ENCODE measurements at regions not wholly inside any gene's neighbourhood (a gene's known extent, or its start where the extent isn't known, plus 50 kb on each side); places are given as distances from the start of the nearest gene placed in this dataset.

DNA sequence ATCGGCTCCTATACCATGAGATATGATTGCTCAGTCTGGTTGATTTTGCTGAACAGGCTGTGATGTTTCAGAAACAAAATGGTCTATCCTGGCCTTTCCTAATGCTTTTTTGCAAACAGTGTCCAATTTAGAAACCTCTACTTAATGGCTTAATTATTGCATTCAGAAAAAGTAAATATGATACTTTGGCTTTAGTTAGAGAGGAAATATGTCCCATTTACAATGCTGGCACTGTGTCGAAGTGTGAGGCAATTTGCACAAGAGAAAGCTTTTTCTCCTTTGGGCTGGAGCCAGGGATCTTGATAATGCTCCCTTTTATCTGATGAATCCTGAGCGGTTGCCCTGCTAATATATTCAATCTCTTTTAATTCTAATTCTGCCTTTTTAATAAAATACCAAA is 418.9 kb downstream of the EPHA4 start:
- ATAC-seq = no peak
- DNase-seq = no peak
- Histone ChIP-seq H3K36me3 (no peaks in the 10 kb centered on the region), H3K27me3 (no peaks in the 10 kb centered on the region), H3K9me3 (no peaks in the 10 kb centered on the region), H3K4me3 (no peak overlapping the region), H3K4me1 (no peaks in the 10 kb centered on the region), H3K27ac (no peak overlapping the region)
- in situ Hi-C loops (cut with MboI; ENCODE audit: low sequenced_read_pairs in 4 of 4) = no loop called here
- TF ChIP-seq POLR2A (IDR thresholded peaks at IDR 0.05) = no peak
- TF ChIP-seq, protein P1, sequence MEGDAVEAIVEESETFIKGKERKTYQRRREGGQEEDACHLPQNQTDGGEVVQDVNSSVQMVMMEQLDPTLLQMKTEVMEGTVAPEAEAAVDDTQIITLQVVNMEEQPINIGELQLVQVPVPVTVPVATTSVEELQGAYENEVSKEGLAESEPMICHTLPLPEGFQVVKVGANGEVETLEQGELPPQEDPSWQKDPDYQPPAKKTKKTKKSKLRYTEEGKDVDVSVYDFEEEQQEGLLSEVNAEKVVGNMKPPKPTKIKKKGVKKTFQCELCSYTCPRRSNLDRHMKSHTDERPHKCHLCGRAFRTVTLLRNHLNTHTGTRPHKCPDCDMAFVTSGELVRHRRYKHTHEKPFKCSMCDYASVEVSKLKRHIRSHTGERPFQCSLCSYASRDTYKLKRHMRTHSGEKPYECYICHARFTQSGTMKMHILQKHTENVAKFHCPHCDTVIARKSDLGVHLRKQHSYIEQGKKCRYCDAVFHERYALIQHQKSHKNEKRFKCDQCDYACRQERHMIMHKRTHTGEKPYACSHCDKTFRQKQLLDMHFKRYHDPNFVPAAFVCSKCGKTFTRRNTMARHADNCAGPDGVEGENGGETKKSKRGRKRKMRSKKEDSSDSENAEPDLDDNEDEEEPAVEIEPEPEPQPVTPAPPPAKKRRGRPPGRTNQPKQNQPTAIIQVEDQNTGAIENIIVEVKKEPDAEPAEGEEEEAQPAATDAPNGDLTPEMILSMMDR (IDR thresholded peaks at IDR 0.05 in 4 of 5, conservative IDR thresholded peaks at IDR 0.05 in 1 of 5) = no peak
- intact Hi-C loops (cut with DNase I; ENCODE audit: low total_unique reads) = no loop called here

DNA sequence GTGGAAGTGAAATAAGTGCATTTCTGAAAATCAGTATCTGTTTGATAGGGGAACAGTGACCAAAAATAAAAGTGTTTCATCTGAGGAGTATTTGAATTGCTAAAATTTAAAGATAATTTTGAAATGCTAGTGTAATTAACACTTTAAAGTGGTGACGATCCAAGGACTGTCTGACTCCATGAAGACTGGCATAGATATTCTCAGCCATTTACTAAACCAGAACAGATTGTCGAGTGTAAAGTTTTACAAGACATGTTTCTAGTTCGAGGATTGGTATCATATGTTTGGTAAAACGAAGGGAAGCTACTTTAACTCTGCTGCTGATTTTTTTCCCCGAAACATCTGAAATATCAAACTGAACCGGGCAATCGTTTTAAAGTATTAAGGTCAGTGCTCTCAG is 417.9 kb downstream of the EPHA4 start:
- TF ChIP-seq, protein P1 (IDR thresholded peaks at IDR 0.05 in 4 of 5, conservative IDR thresholded peaks at IDR 0.05 in 1 of 5) = no peak
- no peak for TF ChIP-seq POLR2A (IDR thresholded peaks at IDR 0.05)
- in situ Hi-C loops (cut with MboI; ENCODE audit: low sequenced_read_pairs in 4 of 4) (no loop called here), intact Hi-C loops (cut with DNase I; ENCODE audit: low total_unique reads) (no loop called here)
- H3K27ac ChIP-seq = no peak overlapping the region
- no peak for ATAC-seq
- H3K4me1 ChIP-seq = no peaks in the 10 kb centered on the region
- DNase-seq = no peak
- H3K9me3 ChIP-seq = no peaks in the 10 kb centered on the region
- H3K36me3 ChIP-seq = no peaks in the 10 kb centered on the region
- H3K4me3 ChIP-seq = no peak overlapping the region
- no peaks in the 10 kb centered on the region for H3K27me3 ChIP-seq

DNA sequence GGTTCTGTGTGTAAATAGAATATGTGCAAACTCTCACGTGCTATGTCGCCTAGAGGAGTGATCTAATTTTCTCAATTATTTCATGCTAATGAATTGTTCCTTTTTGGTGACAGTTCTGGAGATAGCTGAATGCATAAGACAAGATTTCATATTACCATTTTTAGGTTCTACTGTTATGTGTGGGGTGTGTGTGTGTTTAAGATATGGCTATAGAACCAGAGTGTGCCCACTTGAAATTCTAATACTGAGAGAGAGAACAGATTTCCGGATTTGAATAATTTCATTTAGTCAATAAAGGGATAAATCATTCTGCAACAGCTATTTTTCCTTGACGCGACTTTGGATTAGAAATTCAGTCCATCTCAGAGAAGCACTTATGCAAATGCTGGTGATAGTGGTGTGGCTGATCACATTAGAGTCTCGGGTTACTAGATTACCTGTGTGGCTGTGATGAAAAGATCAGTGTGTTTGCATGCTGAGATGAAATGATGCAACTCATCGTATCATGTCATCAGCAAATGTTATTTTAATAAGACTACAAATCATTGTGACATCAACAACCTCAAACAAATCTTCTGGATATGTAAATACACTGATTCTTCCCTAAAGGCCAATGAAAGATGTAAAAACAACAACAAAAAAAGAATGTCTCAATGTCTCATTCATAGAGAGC is 415.9 kb downstream of the EPHA4 start:
- in situ Hi-C loops (cut with MboI; ENCODE audit: low sequenced_read_pairs in 4 of 4) = no loop called here
- Histone ChIP-seq H3K4me3 (no peak overlapping the region), H3K27ac (no peak overlapping the region), H3K36me3 (no peaks in the 10 kb centered on the region), H3K9me3 (no peaks in the 10 kb centered on the region), H3K4me1 (no peaks in the 10 kb centered on the region), H3K27me3 (no peaks in the 10 kb centered on the region)
- intact Hi-C loops (cut with DNase I; ENCODE audit: low total_unique reads) = no loop called here
- TF ChIP-seq, protein P1 (IDR thresholded peaks at IDR 0.05 in 4 of 5, conservative IDR thresholded peaks at IDR 0.05 in 1 of 5) = no peak
- DNase-seq = no peak
- no peak for ATAC-seq

DNA sequence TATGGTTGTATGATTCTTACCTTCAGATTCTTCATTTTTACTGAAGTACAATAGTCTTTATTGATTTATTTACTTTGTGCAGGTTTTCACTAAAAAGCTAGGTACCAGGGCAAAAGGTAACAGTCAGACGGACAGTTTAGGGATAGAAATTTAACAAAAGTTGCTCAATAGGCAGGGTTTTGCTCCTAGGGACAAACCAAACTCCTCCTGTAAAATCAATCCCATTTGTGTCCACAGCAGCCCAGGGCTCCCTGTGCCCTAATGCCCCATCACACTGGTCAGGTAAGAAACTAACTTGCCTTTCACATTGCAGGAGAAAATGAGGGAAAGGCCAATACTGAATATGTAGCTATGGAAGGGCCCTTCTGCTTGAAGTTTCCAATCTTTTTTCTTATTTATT is 410.9 kb downstream of the EPHA4 start:
- intact Hi-C loops (cut with DNase I; ENCODE audit: low total_unique reads) (no loop called here), in situ Hi-C loops (cut with MboI; ENCODE audit: low sequenced_read_pairs in 4 of 4) (no loop called here)
- no peaks in the 10 kb centered on the region for H3K9me3 ChIP-seq
- no peak for TF ChIP-seq POLR2A (IDR thresholded peaks at IDR 0.05)
- TF ChIP-seq, protein P1 (IDR thresholded peaks at IDR 0.05 in 4 of 5, conservative IDR thresholded peaks at IDR 0.05 in 1 of 5) = no peak
- DNase-seq (no peak), ATAC-seq (no peak)
- no peaks in the 10 kb centered on the region for H3K36me3 ChIP-seq
- no peaks in the 10 kb centered on the region for H3K27me3 ChIP-seq
- no peak overlapping the region for H3K4me3 ChIP-seq
- H3K27ac ChIP-seq = no peak overlapping the region
- H3K4me1 ChIP-seq = no peaks in the 10 kb centered on the region

DNA sequence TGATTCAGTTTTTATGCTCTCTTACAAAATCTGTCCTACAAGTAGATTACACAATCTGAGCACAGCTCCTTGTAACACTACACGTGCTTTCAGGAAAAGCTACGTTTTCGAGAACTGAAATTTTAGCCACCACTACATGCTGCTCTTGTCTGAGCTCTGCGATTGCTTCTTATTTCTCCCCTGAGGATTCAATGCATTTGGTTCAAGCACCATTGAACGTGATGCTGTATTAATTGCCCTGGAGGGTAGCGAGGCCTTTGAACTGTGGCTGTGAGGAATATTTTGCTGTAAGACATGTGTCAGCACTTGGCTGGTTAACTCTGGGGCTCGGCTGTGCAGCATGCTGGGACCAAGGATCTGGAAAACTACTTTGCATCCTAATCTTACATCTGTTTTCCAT is 405.8 kb downstream of the EPHA4 start:
- no peak overlapping the region for H3K27ac ChIP-seq
- TF ChIP-seq, protein P1 (IDR thresholded peaks at IDR 0.05 in 4 of 5, conservative IDR thresholded peaks at IDR 0.05 in 1 of 5) = no peak
- no peak for TF ChIP-seq POLR2A (IDR thresholded peaks at IDR 0.05)
- ATAC-seq (peak in 1 of 2 donors; percentile 60), DNase-seq (peak in 1 of 2 donors; percentile 12)
- intact Hi-C loops (cut with DNase I; ENCODE audit: low total_unique reads) (no loop called here), in situ Hi-C loops (cut with MboI; ENCODE audit: low sequenced_read_pairs in 4 of 4) (no loop called here)
- H3K9me3 ChIP-seq = no peaks in the 10 kb centered on the region
- no peaks in the 10 kb centered on the region for H3K27me3 ChIP-seq
- H3K4me3 ChIP-seq = no peak overlapping the region
- H3K36me3 ChIP-seq = no peaks in the 10 kb centered on the region
- H3K4me1 ChIP-seq = no peaks in the 10 kb centered on the region

Measured in gastrocnemius medialis (tissue), 4 donors.